ENCODE measurements at regions not wholly inside any gene's neighbourhood (a gene's known extent, or its start where the extent isn't known, plus 50 kb on each side); places are given as distances from the start of the nearest gene placed in this dataset.

- DNase-seq (ENCODE audit: insufficient read length, low spot score) (no peak), FAIRE-seq (no peak)
- TF ChIP-seq, protein P1, sequence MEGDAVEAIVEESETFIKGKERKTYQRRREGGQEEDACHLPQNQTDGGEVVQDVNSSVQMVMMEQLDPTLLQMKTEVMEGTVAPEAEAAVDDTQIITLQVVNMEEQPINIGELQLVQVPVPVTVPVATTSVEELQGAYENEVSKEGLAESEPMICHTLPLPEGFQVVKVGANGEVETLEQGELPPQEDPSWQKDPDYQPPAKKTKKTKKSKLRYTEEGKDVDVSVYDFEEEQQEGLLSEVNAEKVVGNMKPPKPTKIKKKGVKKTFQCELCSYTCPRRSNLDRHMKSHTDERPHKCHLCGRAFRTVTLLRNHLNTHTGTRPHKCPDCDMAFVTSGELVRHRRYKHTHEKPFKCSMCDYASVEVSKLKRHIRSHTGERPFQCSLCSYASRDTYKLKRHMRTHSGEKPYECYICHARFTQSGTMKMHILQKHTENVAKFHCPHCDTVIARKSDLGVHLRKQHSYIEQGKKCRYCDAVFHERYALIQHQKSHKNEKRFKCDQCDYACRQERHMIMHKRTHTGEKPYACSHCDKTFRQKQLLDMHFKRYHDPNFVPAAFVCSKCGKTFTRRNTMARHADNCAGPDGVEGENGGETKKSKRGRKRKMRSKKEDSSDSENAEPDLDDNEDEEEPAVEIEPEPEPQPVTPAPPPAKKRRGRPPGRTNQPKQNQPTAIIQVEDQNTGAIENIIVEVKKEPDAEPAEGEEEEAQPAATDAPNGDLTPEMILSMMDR (IDR thresholded peaks at IDR 0.05; ENCODE audit: insufficient read depth, missing control alignments), result no peak
Observed at GRCh38 chr3:163664466-163664865, 1413.8 kb downstream of the SI start.

DNA sequence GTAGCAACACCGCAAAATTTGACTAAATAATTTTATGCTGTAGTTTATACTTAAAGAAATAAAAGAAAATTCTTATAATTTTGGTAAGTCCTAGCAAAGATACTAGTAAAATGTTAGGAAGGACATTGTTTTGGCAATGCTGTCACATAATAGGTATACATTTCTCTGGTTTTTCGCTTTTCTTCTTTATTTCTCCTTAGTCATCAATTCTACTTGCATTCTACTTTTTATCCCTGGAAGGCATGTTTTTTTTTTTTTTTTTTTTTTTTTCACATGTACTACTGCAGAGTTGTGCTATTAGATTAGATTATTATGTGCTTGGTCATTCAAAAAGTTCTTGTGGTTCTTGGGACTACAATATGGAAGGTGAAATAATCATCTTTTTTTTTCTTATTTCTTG is 1421.2 kb downstream of the SI start:
- no peak for FAIRE-seq
- TF ChIP-seq, protein P1 (IDR thresholded peaks at IDR 0.05; ENCODE audit: insufficient read depth, missing control alignments), result no peak
- DNase-seq (ENCODE audit: insufficient read length, low spot score), result no peak

- FAIRE-seq, result no peak
- TF ChIP-seq, protein P1 (IDR thresholded peaks at IDR 0.05; ENCODE audit: insufficient read depth, missing control alignments), result no peak
- no peak for DNase-seq (ENCODE audit: insufficient read length, low spot score)
Observed at GRCh38 chr3:163655021-163655420, 1423.3 kb downstream of the SI start.

DNA sequence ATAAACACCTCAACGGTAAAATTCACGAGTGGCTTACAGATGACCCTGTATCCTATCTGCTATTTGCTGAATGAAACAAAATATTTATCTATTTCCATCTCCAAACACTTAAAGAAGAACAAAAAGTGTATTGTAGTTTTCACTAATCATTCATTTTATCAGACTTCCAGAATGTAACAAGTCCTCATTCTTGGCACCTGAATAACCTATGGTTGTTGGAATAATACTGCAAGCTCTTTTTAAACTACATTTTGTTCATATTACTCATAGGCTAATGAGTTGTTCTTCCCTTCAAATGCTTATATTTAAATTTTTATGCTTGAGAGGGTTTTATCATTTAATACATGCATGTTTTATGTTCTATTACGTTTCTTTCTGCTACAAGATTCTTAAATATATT is 1434.1 kb downstream of the SI start:
- TF ChIP-seq, protein P1 (IDR thresholded peaks at IDR 0.05; ENCODE audit: insufficient read depth, missing control alignments), result no peak
- FAIRE-seq (no peak), DNase-seq (ENCODE audit: insufficient read length, low spot score) (no peak)

DNA sequence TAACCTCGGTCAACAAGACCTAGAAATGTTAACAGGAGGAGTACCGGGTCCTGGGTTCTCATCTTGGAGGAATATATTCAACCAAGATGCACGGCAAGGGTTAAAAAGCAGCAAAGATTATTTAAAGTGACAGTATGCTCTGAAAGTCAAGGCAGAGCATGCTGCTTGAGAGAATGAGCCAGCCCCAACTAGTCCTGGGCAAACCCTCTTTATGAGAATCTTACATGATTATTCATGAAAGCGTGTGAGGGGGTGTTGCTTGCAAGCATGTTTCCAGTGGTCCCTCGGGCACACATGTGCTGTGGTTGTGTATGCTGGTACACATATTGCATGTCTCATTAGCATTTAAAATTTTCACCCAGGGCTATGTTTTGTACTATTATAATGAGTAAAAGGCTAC is 1445.6 kb downstream of the SI start:
- TF ChIP-seq, protein P1 (IDR thresholded peaks at IDR 0.05; ENCODE audit: insufficient read depth, missing control alignments), result no peak
- no peak for FAIRE-seq

DNA sequence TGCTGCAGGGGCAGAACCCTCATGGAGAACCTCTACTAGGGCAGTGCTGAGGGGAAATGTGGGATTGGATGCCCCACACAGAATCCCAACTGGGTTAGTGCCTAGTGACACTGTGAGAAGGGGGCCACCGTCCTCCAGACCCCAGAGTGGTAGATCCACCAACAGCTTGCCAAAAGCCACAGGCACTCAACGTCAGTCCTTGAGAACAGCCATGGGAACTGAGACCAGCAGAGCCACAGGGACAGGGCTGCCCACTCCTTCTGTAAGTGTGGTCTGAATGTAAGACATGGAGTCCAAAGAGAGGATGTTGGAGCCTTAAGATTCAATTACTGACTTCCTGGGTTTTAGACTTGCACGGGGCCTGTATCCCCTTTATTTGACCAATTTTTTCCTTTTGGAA is 1451.5 kb downstream of the SI start:
- FAIRE-seq (no peak), DNase-seq (ENCODE audit: insufficient read length, low spot score) (no peak)
- TF ChIP-seq, protein P1 (IDR thresholded peaks at IDR 0.05; ENCODE audit: insufficient read depth, missing control alignments), result no peak

More for the DNA sequence above, 1445.6 kb downstream of the SI start:
- no peak for DNase-seq (ENCODE audit: insufficient read length, low spot score)

- FAIRE-seq (no peak), DNase-seq (ENCODE audit: insufficient read length, low spot score) (no peak)
- TF ChIP-seq, protein P1 (IDR thresholded peaks at IDR 0.05; ENCODE audit: insufficient read depth, missing control alignments), result peak; percentile 41
Observed at GRCh38 chr3:163622384-163622783, 1455.9 kb downstream of the SI start.
